Left renal cortex interstitium (tissue), 4 donors: ENCODE measurements at regions not wholly inside any gene's neighbourhood (a gene's known extent, or its start where the extent isn't known, plus 50 kb on each side); places are given as distances from the start of the nearest gene placed in this dataset.

ENCODE experiments used
- DNase-seq, 4 donors: peaks; one replicate each; pipeline ENCODE4 v3.0.0-alpha.2; 2013; ENCODE audit warnings: low read depth in 4 of 4, low spot score in 2 of 4, missing footprints in 1 of 4

DNA sequence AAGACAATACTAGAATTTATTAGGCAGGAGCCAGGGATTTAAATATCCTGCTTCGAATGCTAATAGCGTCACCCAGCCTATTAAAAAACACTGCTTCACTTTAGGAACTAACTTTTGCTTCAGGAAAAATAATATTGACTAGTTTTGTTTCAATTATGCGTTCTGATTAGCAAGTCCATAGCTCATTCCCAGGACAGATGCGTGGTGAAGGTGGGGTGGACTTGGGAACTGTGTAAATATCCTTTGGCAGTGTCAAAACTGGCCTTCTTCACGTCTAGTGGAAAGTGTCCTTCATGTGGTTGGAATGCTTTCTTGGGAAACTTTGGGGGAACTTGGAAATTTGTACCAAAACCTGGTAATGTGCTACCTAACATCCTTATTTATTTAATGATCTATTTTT is 474.8 kb upstream of the NOVA1 start:
- no peak for DNase-seq

DNA sequence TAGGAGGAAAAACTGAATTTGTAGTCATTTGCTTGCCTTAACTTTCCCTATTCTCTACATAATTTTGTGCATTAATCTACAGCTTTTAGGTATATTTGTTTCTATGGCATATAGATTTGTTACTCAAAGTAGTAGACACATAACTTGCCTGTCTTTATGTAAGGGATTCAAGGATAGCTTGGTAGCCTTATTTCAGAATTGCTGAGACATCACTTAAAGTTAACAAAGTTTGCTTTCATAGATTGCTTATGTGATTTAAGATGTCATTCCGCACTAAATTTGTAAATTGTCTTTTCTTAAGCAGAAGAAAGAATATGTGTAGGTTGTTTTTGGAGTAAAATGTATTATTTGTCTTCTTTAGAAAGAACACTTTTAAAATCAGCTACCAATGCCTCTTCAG is 477.7 kb upstream of the NOVA1 start:
- DNase-seq: no peak

DNA sequence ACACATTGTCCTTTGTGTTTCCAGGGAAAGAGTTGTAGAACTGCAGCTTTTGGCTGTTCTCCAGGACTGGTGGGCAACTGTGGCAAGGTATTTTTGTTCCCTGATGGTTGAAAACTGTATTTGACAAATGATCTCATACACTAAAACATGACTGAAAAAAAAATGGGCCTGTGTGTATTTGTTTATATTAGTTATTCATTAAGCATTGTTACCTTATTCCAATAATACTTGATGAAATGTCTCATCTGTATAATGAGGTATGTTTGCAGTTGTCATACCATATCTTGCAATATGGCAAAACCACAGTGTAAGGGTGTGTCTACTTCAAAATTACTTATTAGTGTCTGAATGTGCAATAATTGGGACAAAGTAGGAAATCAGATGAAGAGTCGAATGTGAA is 479.4 kb upstream of the NOVA1 start:
- no peak for DNase-seq

DNA sequence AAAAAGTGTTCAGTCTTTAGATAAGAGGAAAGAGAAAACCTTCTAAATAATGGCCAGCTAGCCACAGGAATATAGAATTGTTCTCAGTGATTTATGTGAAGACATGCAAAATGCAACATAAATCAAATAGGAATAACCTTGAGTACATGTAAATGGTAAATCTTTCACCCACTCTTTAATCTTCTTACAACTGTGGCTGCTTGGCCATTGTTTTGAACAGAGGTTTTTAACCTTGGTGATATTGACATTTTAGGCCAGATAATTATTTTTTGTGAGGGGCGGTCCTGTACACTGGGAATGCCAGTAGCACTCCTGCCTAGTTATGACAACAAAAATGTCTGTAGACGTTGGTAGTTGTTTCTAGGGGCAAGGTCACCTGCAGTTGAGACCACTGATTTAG is 479.9 kb upstream of the NOVA1 start:
- DNase-seq: no peak

DNA sequence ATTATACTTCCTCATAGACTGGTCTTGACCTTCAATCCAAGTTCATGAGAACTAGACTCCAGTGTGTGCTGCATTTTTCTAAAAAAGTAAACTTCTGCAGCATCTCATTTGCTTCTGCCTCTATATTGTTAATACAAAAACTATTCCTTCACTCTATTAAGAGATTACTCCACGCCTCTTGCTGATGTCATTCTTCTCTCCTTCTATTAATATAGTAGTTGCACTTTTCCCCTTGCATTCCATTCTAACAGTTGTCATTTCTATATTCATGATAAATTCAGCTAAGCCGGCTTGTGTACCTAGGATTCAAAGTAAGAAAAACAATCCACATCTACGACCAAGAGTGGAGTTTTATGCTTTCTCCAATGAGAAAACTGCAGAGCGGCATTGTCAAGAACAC is 480.4 kb upstream of the NOVA1 start:
- DNase-seq: no peak

DNA sequence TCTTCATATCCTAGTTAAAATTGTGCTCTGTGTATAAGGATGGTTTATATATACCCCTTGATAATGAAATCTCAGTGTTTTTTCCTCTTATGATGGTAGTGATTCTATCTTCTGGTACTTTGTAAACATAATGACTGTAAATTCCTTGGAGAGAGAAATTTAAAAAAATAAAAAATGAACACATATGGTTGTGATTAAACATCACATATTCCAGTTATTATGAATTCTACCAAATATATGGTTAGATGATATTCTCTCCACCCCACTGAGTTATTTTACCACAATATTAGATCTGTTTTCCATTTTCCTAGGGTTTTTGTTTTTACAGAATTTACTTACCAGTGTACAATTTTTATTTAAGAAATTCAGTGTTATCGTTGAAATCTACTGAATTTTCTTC is 481.9 kb upstream of the NOVA1 start:
- no peak for DNase-seq

DNA sequence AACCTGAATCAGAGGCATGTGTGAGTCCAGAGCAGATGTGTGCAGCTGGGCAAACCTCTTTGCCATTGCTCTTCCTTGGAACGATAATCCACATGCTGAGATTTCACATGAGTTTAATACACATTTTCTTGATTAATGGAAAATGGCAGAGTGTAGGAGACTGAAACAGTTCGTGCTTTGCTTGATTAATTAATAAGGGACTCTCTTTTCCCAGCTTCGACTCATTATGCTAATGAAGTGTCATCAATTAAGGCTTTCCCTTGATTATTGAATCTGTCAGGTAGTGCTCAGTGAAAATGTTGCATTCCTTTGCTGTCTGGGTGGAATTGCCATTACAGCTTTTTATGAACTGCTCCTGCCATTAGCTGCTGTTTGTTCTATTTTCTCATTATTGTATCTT is 487.7 kb upstream of the NOVA1 start:
- DNase-seq: no peak

DNA sequence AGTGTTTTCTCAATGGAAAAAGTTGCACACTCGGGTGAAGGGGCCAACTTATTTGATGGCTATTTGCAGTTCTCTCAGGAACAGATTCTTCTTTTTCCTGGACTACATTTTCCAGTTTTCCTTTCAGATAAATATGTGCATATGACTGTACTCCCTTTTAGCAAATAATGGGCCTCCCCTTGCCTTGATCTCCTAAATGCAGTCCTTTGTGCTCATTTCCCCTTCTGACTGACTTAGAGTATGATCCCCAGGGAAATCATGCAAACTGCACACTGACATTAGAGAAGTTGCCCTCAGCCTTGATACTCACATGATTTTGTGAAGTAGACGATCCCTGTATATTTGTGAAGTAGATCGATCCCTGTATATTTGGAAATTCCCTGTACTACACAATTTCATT is 492.9 kb upstream of the NOVA1 start:
- DNase-seq: no peak

DNA sequence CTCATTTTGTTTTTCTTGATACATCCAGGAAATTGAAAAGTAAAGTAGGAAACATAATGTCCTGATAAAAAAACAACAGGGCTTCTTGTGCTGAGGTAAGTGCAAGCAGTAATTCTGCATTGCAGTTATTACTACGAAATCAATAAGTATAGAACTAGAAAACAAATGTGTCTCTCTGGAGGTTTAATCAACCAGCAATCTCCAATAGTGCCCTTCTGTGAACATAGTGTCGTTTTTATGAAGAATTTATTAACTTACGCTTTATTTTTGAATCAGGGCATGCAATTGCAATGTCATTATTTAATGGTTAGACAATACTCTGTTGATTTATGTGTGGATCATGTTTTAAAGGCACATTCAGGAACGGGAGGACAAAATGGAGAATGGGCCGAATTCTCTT is 494.1 kb upstream of the NOVA1 start:
- DNase-seq: no peak

DNA sequence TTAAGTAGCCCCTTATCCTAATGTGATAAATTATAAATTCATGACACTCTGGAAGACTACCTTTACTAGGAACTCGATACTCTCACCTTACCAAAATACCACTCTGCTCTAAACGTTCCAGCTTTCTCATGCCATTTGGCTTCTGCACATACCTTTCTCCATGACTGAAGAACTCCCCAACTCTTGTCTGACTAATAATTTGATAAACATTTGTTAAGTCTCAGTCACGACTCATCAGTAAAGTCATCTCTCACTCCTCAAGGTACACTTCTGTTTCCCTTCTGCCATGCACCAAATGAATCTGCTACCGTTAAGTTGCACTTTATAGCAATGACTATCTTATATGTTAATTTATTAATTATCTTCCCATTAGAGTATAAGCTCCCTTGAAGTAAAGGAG is 498.3 kb upstream of the NOVA1 start:
- no peak for DNase-seq

DNA sequence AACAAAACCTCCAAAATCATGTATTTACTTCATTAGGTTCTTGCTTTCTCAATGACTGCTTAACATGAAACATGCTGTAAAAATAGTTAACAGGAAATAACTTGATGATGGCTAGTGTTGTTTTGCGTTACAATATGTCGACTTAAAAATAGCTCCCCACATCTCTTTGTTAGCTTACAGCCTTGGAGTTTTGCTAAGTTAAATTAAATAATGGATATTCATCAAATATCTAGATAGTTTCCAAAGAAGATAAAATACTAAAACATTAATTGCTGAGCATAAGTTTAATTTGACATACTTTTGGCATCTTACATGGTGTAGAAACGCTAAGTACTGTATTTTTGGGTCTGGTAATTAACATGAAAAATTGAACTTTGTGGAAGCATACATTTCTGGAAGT is 500.6 kb upstream of the NOVA1 start:
- peak in 2 of 4 donors; percentile 18 to 32 for DNase-seq

DNA sequence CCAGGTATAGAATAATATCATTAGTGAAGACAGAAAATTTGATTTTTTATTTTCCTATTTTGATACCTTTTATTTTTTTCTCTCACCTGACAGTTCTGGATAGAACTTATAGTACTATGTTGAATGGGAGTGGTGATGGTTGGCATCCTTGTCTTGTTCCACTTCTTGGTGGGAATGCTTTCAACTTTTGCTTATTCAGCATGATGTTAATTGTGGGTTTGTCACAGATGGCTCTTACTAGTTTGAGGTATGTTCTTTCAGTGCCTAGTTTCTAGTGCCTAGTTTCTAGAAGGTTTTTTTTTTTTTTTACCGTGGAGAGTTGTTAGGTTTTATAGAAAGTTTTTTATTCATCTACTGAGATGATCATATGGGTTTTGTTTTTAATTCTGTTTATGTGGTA is 516.3 kb upstream of the NOVA1 start:
- DNase-seq: no peak

DNA sequence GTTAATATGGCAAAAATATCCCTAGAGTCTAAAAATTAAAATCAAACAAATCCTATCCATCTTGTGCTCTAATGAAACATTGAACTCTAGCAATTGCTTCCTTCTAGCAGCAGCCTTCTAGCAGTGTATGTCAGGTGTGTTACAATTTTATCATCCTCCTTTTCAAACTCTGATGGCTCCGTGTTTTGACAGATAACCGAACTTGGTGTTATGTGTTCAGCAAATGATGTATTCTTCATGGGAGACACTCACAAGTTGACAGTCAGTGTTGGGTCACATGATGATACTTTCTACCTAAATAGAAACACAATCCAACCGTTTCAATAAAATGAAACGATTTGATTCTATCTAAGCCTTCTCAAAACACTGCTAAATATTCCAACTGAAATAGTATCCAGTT is 525.3 kb upstream of the NOVA1 start:
- no peak for DNase-seq

DNA sequence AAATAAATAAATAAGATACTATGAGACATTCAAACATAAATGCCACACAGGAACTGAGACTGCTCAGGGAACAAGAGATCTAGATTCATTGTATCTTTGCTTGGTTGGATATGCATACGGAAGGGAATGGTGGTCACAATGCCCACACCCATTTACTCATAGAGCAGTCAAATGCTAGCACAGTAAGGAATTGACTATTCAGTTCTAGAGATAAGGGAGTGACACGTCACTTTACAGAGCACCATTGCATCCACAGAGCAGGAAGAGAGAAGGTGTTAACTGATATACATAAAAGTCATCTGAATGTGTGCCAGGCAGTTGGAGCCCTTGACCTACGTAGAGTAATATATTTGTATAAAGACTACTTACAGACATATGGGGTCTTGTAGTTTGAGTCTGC is 530.0 kb upstream of the NOVA1 start:
- no peak for DNase-seq

DNA sequence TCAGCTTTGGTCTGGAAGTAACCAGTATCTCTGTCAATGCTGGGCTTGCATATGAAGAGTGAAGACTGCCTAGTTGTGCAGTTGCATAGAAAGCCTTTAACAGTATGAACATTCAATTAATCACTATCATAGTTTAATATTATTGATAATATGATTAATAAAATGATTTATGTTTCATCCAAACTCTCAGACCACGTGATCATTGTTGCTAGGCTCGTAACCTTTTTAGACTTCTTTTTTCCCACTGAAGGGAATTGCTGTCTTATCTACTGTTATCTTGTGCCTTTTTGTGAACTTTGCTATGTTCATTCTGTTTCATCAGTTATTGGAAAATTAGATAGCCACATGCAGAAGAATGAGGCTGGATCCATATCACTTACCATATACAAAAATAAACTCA is 536.4 kb upstream of the NOVA1 start:
- no peak for DNase-seq

DNA sequence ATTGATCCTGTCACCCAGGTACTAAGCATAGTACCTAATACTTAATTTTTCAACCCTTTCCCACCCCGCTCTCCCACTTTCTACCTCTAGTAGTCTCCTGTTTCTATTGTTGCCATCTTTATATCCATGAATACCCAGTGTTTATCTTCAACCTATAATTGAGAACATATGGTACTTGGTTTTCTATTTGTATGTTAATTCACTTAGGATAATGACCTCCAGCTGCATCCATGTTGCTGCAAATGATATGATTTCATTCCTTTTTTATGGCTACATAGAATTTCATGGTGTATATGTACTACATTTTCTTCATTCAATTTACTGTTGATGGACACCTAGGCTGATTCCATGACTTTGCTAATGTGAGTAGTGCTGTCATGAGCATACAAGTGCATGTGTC is 547.3 kb upstream of the NOVA1 start:
- DNase-seq: no peak

DNA sequence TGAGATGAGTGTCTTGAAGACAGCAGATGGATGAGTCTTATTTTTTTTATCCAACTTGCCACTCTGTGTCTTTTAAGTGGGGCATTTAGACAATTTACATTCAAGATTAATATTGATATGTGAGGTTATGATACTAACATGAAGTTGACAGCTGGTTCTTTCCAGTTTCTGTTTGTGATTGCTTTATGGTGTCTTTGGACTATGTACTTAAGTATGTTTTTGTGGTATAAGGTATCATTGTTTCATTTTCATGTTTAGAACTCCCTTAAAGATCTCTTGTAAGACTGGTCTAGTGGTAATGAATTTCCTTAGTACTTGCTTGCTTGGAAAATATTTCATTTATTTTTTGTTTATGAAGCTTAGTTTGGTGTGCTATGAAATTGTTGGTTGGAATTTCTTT is 550.3 kb upstream of the NOVA1 start:
- DNase-seq: no peak

DNA sequence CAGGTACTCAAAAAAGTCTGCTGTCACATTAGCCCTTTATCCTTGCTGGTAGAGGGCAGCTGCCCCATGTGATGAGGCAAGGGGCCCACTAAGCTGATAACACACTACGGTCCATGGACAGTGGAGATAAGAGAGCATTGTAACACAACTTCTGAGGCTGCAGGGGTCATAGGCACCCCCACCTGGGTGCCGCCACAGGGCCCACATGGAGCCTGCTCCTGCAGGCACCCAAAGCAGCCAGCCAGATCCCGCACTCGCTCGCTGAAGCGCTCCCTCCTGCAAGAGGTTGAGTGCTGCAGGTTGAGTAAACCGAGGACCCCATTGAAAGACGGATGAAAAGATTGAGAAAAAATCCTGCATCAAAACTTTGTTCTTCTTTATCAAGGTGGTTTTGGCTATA is 566.3 kb upstream of the NOVA1 start:
- no peak for DNase-seq

DNA sequence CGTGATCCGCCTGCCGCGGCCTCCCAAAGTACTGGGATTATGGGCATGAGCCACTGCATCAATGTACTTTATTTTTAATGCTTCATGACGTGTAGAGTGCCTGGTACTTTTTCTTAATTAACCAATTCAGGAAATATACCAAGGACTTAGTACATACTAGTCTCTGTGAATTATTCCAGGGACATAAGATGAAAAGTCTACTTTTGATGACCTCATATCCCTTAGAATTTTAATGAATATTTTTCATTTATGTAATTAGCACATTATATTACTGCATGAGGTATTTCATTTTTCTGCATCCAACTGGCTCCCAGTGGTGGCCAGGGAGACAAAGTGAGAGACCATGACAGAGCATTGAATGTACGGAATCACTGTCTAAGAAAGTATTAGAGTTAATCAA is 577.7 kb upstream of the NOVA1 start:
- DNase-seq: no peak

DNA sequence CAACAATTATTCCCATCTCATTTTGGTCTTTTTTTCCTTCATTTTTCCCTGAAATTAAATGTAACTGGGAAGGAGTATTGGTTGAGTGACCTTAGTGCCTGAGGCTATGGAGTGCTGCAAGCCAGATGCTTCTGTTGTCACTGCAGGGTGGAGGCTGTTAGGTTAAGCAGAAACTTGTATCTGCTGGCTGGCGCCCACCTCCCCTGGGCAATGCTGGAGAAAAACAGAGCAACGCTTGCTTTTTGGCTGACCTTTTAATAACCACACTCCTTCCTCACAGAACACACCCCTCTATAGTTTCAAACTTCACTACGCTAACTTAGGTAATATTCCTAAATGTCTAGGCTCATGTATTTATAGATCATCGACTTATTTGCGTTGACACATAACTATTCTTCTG is 583.5 kb upstream of the NOVA1 start:
- no peak for DNase-seq

DNA sequence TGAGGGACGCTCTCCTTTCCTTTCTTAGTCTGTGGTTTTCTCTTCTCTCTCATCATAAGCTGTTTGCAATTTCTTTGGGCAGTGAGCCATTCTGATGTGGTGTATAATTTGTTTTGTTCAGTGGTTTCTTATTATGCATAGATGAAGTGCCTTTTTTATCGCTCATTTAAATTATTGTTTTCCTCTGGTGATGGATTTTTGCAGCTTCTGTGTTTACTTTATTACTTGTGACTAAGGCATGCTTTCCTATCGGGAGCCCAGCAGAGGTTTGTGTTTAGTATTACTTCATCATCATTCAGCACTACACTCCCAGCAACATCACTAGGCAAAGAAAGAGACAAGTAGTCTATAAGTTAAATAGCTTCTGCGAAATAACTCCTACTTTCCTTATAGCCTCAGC is 586.6 kb upstream of the NOVA1 start:
- no peak for DNase-seq

DNA sequence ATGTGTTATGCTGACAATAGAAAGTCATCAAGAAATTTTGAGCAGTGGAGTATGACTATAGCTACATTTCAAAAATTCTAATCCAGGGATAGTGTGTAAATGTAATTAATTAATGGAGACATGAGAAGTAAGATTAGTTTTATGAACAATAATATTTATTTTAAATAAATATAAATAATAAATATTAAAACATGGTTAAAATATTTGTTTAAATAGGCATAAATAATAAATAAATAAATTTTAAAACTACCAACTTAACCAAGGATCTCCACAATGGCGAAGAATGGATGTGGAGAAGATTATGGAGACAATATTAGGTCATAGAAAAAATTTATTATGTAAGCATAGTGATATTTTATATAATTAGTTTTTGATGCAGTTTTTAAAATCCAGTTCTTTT is 588.2 kb upstream of the NOVA1 start:
- no peak for DNase-seq

DNA sequence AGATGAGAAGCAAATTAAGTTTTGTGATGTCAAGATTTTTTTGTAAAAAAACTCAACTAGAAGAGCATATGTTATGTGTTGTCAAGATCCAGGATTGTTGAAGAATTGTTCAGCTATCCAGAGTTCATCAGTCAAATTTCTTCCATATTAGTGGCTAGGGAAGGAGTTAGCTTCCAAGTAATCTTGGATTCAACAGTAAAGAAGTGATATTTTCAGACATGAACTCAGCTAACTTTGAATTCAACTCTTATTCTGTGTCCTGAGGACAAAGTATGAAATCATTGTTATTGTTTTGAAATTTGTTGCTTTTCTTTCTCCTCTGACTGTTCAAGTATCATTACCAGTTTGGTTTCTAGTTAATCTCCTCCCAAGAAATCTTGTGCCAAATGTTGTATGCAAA is 589.3 kb upstream of the NOVA1 start:
- DNase-seq: no peak

DNA sequence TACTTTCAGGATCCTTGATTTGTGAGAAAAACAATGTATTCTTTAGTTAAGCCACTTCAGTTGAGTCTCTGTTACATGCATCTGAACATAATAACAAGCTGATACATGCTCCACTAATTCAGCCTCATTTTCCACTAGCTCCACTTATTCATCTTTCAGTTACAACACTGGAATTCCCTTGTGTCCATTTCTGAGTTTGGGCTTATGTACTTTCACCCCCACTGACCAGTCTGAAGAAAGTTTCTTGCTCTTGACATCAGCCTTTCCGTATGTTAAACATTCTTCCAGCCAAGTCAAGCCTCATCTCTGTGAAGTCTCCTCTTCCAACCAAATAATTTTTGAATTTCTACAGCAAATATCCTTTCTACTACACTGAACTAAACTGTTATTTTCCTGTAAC is 592.5 kb upstream of the NOVA1 start:
- no peak for DNase-seq
